GM23248 (cell line): ENCODE measurements at regions not wholly inside any gene's neighbourhood (a gene's known extent, or its start where the extent isn't known, plus 50 kb on each side); places are given as distances from the start of the nearest gene placed in this dataset.

Experiments used
- EZH2 ChIP-seq: fragments of 200-600 bp; sonication (generic); IDR thresholded peaks from 2 replicates; pipeline ENCODE4 v1.6.1; 2018; ENCODE audit warnings: antibody characterized with exemption, mild to moderate bottlenecking; ENCODE audit not compliant: insufficient read depth, poor library complexity, severe bottlenecking
- EZH2phosphoT487 ChIP-seq: fragments of 200-600 bp; sonication (generic); IDR thresholded peaks from 2 replicates; pipeline ENCODE4 v1.6.1; 2018; ENCODE audit warnings: antibody characterized with exemption, moderate library complexity, mild to moderate bottlenecking, low read depth; ENCODE audit not compliant: insufficient read depth

GRCh38 chr10:105359708-105360107 lies 718.6 kb downstream of the SORCS3 start:
- TF ChIP-seq EZH2, result no peak
- TF ChIP-seq EZH2phosphoT487, result no peak
